Astrocyte of the spinal cord (primary cell): ENCODE measurements at regions not wholly inside any gene's neighbourhood (a gene's known extent, or its start where the extent isn't known, plus 50 kb on each side); places are given as distances from the start of the nearest gene placed in this dataset.

Experiments
- DNase-seq: peaks from one replicate; pipeline ENCODE4 v3.0.0; 2011; ENCODE audit warnings: low read depth, low spot score
- H3K4me3 ChIP-seq: 2 replicates; pipeline ENCODE4 v1.5.1; 2011; ENCODE audit warnings: low read depth, mild to moderate bottlenecking, low read length, moderate library complexity
- CTCF ChIP-seq: IDR thresholded peaks from 2 replicates; pipeline ENCODE4 v1.5.1; 2012; ENCODE audit warnings: low read depth, mild to moderate bottlenecking, low read length, inconsistent platforms
- in situ Hi-C: cut with HindIII; loops from 2 replicates; pipeline ENCODE4 v1.10.0; 2017; ENCODE audit warnings: low sequenced_read_pairs

DNA sequence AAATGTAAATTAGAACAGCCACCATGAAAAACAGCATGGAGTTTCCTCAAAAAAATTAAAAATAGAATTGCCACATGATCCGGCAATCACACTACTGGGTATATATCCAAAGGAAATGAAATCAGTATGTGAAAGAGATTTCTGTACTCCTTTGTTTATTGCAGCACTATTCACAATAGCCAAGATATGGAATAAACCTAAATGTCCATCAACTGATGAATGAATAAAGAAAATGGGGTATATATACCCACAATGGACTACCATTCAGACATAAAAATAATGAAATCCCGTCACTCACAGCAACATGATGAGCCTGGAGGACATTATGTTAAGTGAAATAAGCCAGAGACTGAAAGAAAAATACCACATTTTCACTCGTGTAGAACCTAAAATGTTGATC, 296.9 kb downstream of the RAP2B start:
- no peak overlapping the region for H3K4me3 ChIP-seq
- no peak for DNase-seq
- no peak for TF ChIP-seq CTCF
- in situ Hi-C loops = no loop called here

GRCh38 chr3:153462545-153462944, 300.5 kb downstream of the RAP2B start:
- H3K4me3 ChIP-seq = no peak overlapping the region
- in situ Hi-C loops = no loop called here
- no peak for TF ChIP-seq CTCF
- DNase-seq = no peak

DNA sequence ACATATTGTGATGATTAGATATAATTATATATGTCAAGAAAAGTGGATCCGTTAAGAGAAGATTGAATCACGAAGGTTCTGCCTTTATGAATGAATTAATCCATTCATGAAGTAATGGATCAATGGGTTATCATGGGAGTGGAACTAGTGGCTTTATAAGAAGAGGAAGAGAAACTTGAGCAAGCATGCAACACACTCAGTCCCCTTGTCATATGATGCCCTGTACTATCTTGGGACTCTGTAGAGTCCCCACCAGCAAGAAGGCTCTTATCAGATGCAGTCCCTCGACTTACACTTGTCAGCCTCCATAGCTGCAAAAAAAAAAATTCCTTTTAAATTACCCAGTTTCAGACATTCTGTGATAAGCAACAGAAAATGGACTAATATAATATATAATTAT, 301.9 kb downstream of the RAP2B start:
- in situ Hi-C loops = no loop called here
- TF ChIP-seq CTCF = no peak
- no peak for DNase-seq

DNA sequence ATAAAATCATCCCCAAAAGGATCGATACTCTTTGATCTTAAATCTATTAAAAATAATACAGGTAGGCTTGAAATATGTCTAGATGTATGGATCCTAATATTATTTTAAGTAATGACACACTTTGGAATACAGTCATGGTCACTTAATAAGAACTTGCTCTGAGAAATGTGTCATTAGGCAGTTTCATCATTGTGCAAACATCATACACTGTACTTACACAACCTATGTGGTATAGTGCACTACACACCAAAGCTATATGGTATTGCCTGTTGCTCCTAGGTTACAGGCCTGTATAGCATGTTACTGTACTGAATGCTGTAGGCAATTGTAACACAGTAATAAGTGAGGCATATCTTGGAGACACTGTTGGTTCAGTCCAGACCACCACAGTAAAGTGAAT, 307.1 kb downstream of the RAP2B start:
- H3K4me3 ChIP-seq = no peak overlapping the region
- no peak for DNase-seq
- in situ Hi-C loops = no loop called here
- TF ChIP-seq CTCF = no peak

More for the DNA sequence above, 301.9 kb downstream of the RAP2B start:
- no peak overlapping the region for H3K4me3 ChIP-seq

DNA sequence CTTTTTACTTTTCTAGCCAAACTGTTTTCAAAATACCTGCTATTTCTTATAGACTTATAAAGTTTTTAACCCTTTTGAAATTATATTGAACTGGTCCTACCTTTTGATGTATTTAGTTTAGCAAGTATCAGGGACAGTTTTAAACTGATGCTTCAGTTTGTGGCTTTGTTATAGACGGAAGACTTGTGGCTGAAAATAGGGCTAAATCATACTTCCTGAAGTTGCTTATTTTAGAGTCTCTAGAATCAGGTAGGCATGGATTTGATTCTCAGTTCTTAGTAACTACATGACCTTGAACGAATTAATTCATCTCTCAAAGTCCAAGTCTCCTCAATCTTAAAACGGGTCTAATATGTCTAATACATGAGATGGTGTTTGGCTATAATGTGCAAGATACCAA, 322.8 kb downstream of the RAP2B start:
- DNase-seq = no peak
- H3K4me3 ChIP-seq = no peak overlapping the region
- TF ChIP-seq CTCF = no peak
- in situ Hi-C loops = no loop called here

DNA sequence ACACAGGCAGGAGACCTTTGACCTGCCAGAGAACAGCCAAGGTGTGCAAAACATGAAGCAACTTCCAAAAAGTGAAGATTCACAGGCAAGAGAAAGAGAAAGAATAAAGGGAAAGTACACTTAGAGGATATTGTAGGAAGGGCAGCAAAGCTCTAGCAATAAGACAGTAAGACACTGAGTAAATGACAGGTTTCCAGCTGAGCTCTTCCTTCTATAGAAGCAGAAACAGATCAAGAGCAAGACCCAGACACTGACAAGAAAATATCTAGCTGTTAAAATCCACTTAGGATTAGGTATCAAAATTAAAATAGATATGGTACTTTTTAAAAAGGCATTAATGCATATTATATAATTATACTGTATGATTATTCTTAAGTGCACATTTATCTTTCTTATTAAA, 333.4 kb downstream of the RAP2B start:
- DNase-seq = no peak
- no peak overlapping the region for H3K4me3 ChIP-seq
- TF ChIP-seq CTCF = no peak
- in situ Hi-C loops = no loop called here

DNA sequence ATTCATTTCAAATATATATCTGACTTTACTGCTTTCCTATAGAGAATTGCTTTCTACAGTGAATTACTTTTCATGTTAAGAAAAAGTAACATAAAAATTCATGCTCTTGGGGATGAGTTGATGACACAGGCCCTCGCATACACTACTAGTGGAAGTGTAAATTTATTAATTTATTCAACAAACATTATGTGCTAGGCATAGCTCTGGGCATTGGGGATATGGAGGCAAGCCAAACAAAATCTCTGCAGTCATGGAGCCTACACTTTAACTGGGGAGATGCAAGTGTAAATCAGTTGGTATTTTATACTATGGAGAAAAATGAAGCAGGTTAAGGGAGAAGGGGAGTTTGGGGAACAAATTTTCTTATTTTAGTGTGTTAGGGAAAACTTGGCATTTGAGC, 340.7 kb downstream of the RAP2B start:
- no peak for TF ChIP-seq CTCF
- H3K4me3 ChIP-seq = no peak overlapping the region
- DNase-seq = no peak
- in situ Hi-C loops = no loop called here
